ENCODE measurements at regions not wholly inside any gene's neighbourhood (a gene's known extent, or its start where the extent isn't known, plus 50 kb on each side); places are given as distances from the start of the nearest gene placed in this dataset.

- H3K4me3 ChIP-seq (ENCODE audit: low read depth in 1 of 3, low read length in 3 of 3) = no peak overlapping the region
- H3K27me3 ChIP-seq (ENCODE audit: control insufficient read depth in 3 of 3, insufficient read depth in 3 of 3, low read length in 3 of 3) = no peaks in the 10 kb centered on the region
- WGBS, 3 donors = 32 to 55% (median 53%) methylated on average over 1 of the region's 1 CpG
- DNase-seq (no peak), FAIRE-seq (no peak)
- no peak overlapping the region for H3K27ac ChIP-seq (ENCODE audit: low read depth in 1 of 3, low read length in 2 of 3)
- peaks cover 0 to 2% of the 10 kb centered on the region in 2 donors for H3K9me3 ChIP-seq (ENCODE audit: control insufficient read depth in 2 of 2, insufficient read depth in 1 of 2, low read depth in 1 of 2, low read length in 1 of 2)
- H3K36me3 ChIP-seq (ENCODE audit: control insufficient read depth in 3 of 3, insufficient read depth in 2 of 3, low read depth in 1 of 3, low read length in 3 of 3) = no peaks in the 10 kb centered on the region
- H3K4me1 ChIP-seq (ENCODE audit: control insufficient read depth in 3 of 3, insufficient read depth in 2 of 3, low read depth in 1 of 3, low read length in 2 of 3) = no peaks in the 10 kb centered on the region
Measured at GRCh38 chr10:111498560-111498959, 421.7 kb downstream of the ADRA2A start.

DNA sequence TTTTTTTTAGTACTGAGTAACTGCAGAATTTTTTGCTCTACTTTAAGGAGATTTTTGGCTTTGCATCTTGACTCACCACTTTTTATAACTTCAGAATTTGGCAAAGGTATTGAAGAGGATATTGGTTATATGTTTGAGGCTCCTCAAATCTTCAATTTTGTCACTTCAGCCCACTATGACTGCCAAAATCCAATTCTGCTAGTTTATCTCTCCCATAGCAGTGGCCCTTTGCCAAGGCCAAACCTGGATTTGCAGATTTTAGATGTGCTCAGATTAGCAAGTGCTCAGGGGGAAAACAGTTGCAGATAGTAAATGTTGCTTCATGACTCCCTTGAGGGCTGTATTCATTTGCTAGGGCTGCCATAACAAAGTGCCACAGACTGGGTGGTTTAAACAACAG lies 427.5 kb downstream of the ADRA2A start:
- Histone ChIP-seq H3K27me3 (ENCODE audit: control insufficient read depth in 3 of 3, insufficient read depth in 3 of 3, low read length in 3 of 3) (no peaks in the 10 kb centered on the region), H3K9me3 (ENCODE audit: control insufficient read depth in 2 of 2, insufficient read depth in 1 of 2, low read depth in 1 of 2, low read length in 1 of 2) (no peaks in the 10 kb centered on the region), H3K27ac (ENCODE audit: low read depth in 1 of 3, low read length in 2 of 3) (no peak overlapping the region), H3K4me3 (ENCODE audit: low read depth in 1 of 3, low read length in 3 of 3) (no peak overlapping the region), H3K4me1 (ENCODE audit: control insufficient read depth in 3 of 3, insufficient read depth in 2 of 3, low read depth in 1 of 3, low read length in 2 of 3) (no peaks in the 10 kb centered on the region), H3K36me3 (ENCODE audit: control insufficient read depth in 3 of 3, insufficient read depth in 2 of 3, low read depth in 1 of 3, low read length in 3 of 3) (no peaks in the 10 kb centered on the region)
- FAIRE-seq (no peak), DNase-seq (no peak)

GRCh38 chr10:111506266-111507034 lies 429.6 kb downstream of the ADRA2A start:
- FAIRE-seq (no peak), DNase-seq (no peak)
- Histone ChIP-seq H3K36me3 (ENCODE audit: control insufficient read depth in 3 of 3, insufficient read depth in 2 of 3, low read depth in 1 of 3, low read length in 3 of 3) (no peaks in the 10 kb centered on the region), H3K27ac (ENCODE audit: low read depth in 1 of 3, low read length in 2 of 3) (no peak overlapping the region), H3K9me3 (ENCODE audit: control insufficient read depth in 2 of 2, insufficient read depth in 1 of 2, low read depth in 1 of 2, low read length in 1 of 2) (no peaks in the 10 kb centered on the region), H3K27me3 (ENCODE audit: control insufficient read depth in 3 of 3, insufficient read depth in 3 of 3, low read length in 3 of 3) (no peaks in the 10 kb centered on the region), H3K4me3 (ENCODE audit: low read depth in 1 of 3, low read length in 3 of 3) (no peak overlapping the region), H3K4me1 (ENCODE audit: control insufficient read depth in 3 of 3, insufficient read depth in 2 of 3, low read depth in 1 of 3, low read length in 2 of 3) (no peaks in the 10 kb centered on the region)
- 17 to 25% (median 23%) methylated on average over 3 of the region's 3 CpGs for WGBS, 3 donors

DNA sequence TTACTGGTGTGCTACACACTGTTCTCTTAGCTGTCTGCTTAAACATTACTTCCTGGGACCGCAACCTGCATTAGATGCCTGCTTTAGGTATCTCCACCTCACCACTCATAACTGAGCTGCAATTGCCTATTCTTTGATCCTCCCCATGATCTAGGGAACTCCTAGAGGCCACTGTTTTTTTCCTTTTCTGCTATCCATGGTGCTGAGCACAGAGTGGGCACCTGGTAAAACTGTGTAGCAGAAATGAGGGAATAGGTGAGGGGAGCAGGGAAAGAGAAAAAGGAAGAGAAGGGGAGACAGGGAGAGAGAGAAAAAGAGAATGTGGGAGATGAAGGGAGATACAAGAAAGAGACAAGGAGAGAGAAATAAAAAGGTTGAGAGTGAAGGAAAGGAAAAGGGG lies 434.9 kb downstream of the ADRA2A start:
- H3K27ac ChIP-seq (ENCODE audit: low read depth in 1 of 3, low read length in 2 of 3) = no peak overlapping the region
- H3K4me3 ChIP-seq (ENCODE audit: low read depth in 1 of 3, low read length in 3 of 3) = no peak overlapping the region
- H3K36me3 ChIP-seq (ENCODE audit: control insufficient read depth in 3 of 3, insufficient read depth in 2 of 3, low read depth in 1 of 3, low read length in 3 of 3) = no peaks in the 10 kb centered on the region
- H3K9me3 ChIP-seq (ENCODE audit: control insufficient read depth in 2 of 2, insufficient read depth in 1 of 2, low read depth in 1 of 2, low read length in 1 of 2) = no peaks in the 10 kb centered on the region
- no peaks in the 10 kb centered on the region for H3K4me1 ChIP-seq (ENCODE audit: control insufficient read depth in 3 of 3, insufficient read depth in 2 of 3, low read depth in 1 of 3, low read length in 2 of 3)
- FAIRE-seq = no peak
- 77 to 91% (median 86%) methylated on average over 1 of the region's 1 CpG for WGBS, 3 donors
- H3K27me3 ChIP-seq (ENCODE audit: control insufficient read depth in 3 of 3, insufficient read depth in 3 of 3, low read length in 3 of 3) = no peaks in the 10 kb centered on the region
- DNase-seq = no peak

DNA sequence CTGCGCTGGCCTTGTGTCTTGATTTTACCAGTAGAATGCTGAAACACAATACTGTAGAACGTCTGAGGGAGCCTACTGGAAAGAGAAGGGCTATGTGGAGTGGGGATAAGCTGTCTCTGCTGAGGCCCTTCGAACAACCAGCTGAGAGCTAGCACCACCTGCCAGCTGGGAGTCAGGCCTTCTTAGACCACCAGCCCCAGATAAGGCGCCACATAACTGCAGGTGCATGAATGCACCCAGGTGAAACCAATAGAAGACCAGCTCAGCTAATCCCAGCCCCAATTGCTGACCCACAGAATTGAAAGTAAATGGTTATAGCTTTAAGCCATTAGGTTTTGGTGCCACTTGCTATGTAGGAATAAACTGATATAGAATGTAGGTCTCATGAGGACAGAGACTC lies 438.4 kb downstream of the ADRA2A start:
- H3K4me1 ChIP-seq (ENCODE audit: control insufficient read depth in 3 of 3, insufficient read depth in 2 of 3, low read depth in 1 of 3, low read length in 2 of 3) = no peaks in the 10 kb centered on the region
- no peak overlapping the region for H3K27ac ChIP-seq (ENCODE audit: low read depth in 1 of 3, low read length in 2 of 3)
- WGBS, 3 donors = 63 to 79% (median 77%) methylated on average over 4 of the region's 4 CpGs
- FAIRE-seq (no peak), DNase-seq (no peak)
- no peak overlapping the region for H3K4me3 ChIP-seq (ENCODE audit: low read depth in 1 of 3, low read length in 3 of 3)
- no peaks in the 10 kb centered on the region for H3K27me3 ChIP-seq (ENCODE audit: control insufficient read depth in 3 of 3, insufficient read depth in 3 of 3, low read length in 3 of 3)
- H3K9me3 ChIP-seq (ENCODE audit: control insufficient read depth in 2 of 2, insufficient read depth in 1 of 2, low read depth in 1 of 2, low read length in 1 of 2) = no peaks in the 10 kb centered on the region
- H3K36me3 ChIP-seq (ENCODE audit: control insufficient read depth in 3 of 3, insufficient read depth in 2 of 3, low read depth in 1 of 3, low read length in 3 of 3) = no peaks in the 10 kb centered on the region

GRCh38 chr10:111515706-111516105 lies 438.9 kb downstream of the ADRA2A start:
- Histone ChIP-seq H3K36me3 (ENCODE audit: control insufficient read depth in 3 of 3, insufficient read depth in 2 of 3, low read depth in 1 of 3, low read length in 3 of 3) (no peaks in the 10 kb centered on the region), H3K4me3 (ENCODE audit: low read depth in 1 of 3, low read length in 3 of 3) (no peak overlapping the region), H3K27me3 (ENCODE audit: control insufficient read depth in 3 of 3, insufficient read depth in 3 of 3, low read length in 3 of 3) (no peaks in the 10 kb centered on the region), H3K9me3 (ENCODE audit: control insufficient read depth in 2 of 2, insufficient read depth in 1 of 2, low read depth in 1 of 2, low read length in 1 of 2) (no peaks in the 10 kb centered on the region), H3K4me1 (ENCODE audit: control insufficient read depth in 3 of 3, insufficient read depth in 2 of 3, low read depth in 1 of 3, low read length in 2 of 3) (no peaks in the 10 kb centered on the region), H3K27ac (ENCODE audit: low read depth in 1 of 3, low read length in 2 of 3) (no peak overlapping the region)
- FAIRE-seq (no peak), DNase-seq (no peak)

DNA sequence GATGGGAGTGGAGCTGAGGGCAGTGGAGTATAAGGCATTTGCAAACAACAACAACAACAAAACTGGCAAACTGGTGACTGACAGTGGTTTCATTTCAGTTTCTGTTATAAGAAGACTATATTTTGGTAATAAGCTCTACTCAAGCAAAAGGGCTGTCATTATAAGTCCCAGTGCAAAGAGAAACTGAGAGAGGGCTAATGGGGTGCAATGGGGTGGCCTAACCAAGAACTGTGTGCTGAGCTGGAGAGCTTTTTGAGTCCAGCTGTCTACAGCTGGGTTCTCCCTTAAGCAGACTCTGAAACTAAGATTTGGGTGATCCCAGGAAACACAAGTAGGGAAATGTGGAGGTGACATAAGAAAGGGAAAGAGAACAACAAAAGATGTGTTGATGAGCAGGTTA lies 439.3 kb downstream of the ADRA2A start:
- no peaks in the 10 kb centered on the region for H3K9me3 ChIP-seq (ENCODE audit: control insufficient read depth in 2 of 2, insufficient read depth in 1 of 2, low read depth in 1 of 2, low read length in 1 of 2)
- DNase-seq (no peak), FAIRE-seq (no peak)
- H3K4me1 ChIP-seq (ENCODE audit: control insufficient read depth in 3 of 3, insufficient read depth in 2 of 3, low read depth in 1 of 3, low read length in 2 of 3) = no peaks in the 10 kb centered on the region
- H3K27me3 ChIP-seq (ENCODE audit: control insufficient read depth in 3 of 3, insufficient read depth in 3 of 3, low read length in 3 of 3) = no peaks in the 10 kb centered on the region
- no peak overlapping the region for H3K27ac ChIP-seq (ENCODE audit: low read depth in 1 of 3, low read length in 2 of 3)
- no peak overlapping the region for H3K4me3 ChIP-seq (ENCODE audit: low read depth in 1 of 3, low read length in 3 of 3)
- no peaks in the 10 kb centered on the region for H3K36me3 ChIP-seq (ENCODE audit: control insufficient read depth in 3 of 3, insufficient read depth in 2 of 3, low read depth in 1 of 3, low read length in 3 of 3)

DNA sequence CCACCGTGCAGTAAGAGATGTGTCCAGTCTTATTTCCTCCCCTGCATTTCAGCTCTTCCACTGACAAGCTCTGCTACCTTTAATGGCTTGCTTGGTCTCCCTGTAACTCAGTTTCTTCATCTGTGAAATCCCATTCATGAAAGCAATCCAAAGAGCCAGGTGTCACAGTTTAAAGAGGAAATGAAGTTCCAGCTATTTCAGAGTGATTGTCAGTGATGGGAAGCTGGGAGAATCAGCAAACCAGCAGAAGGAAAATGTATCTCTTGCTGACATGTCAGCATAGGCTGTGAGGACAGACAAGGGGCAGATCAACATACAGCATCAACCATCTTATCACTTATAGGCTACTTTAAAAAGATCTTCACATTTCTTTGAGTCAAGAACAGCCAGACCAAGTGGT lies 445.3 kb downstream of the ADRA2A start:
- 65 to 78% (median 70%) methylated on average over 1 of the region's 1 CpG for WGBS, 3 donors
- Histone ChIP-seq H3K4me3 (ENCODE audit: low read depth in 1 of 3, low read length in 3 of 3) (no peak overlapping the region), H3K4me1 (ENCODE audit: control insufficient read depth in 3 of 3, insufficient read depth in 2 of 3, low read depth in 1 of 3, low read length in 2 of 3) (no peaks in the 10 kb centered on the region), H3K36me3 (ENCODE audit: control insufficient read depth in 3 of 3, insufficient read depth in 2 of 3, low read depth in 1 of 3, low read length in 3 of 3) (no peaks in the 10 kb centered on the region), H3K27me3 (ENCODE audit: control insufficient read depth in 3 of 3, insufficient read depth in 3 of 3, low read length in 3 of 3) (no peaks in the 10 kb centered on the region), H3K9me3 (ENCODE audit: control insufficient read depth in 2 of 2, insufficient read depth in 1 of 2, low read depth in 1 of 2, low read length in 1 of 2) (no peaks in the 10 kb centered on the region), H3K27ac (ENCODE audit: low read depth in 1 of 3, low read length in 2 of 3) (no peak overlapping the region)
- FAIRE-seq (no peak), DNase-seq (no peak)

DNA sequence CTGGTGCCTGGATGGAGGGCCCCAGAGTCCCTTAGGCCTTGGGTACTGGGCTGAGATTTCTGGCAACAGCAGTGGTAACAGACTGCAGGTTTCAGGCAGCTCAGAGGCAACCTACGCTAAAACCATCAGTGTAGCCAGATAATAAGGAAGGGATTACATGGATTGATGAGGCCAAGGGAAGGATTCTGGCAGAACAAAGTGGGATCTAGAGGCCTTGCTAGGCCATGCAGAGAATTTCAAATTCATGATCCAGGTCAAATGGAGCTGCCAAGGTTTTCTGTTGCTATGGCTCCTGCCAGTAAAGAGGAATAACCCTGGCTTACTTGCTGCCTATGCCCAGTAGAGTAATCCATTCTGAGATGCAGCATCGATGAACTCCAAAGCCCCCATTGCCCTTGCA lies 445.7 kb downstream of the ADRA2A start:
- Histone ChIP-seq H3K4me3 (ENCODE audit: low read depth in 1 of 3, low read length in 3 of 3) (no peak overlapping the region), H3K4me1 (ENCODE audit: control insufficient read depth in 3 of 3, insufficient read depth in 2 of 3, low read depth in 1 of 3, low read length in 2 of 3) (no peaks in the 10 kb centered on the region), H3K36me3 (ENCODE audit: control insufficient read depth in 3 of 3, insufficient read depth in 2 of 3, low read depth in 1 of 3, low read length in 3 of 3) (no peaks in the 10 kb centered on the region), H3K27ac (ENCODE audit: low read depth in 1 of 3, low read length in 2 of 3) (no peak overlapping the region), H3K27me3 (ENCODE audit: control insufficient read depth in 3 of 3, insufficient read depth in 3 of 3, low read length in 3 of 3) (no peaks in the 10 kb centered on the region), H3K9me3 (ENCODE audit: control insufficient read depth in 2 of 2, insufficient read depth in 1 of 2, low read depth in 1 of 2, low read length in 1 of 2) (no peaks in the 10 kb centered on the region)
- no peak for DNase-seq
- 74 to 85% (median 76%) methylated on average over 2 of the region's 2 CpGs for WGBS, 3 donors
- no peak for FAIRE-seq

Data from small intestine (tissue), 7 donors.